A673 (cell line): ENCODE measurements at regions not wholly inside any gene's neighbourhood (a gene's known extent, or its start where the extent isn't known, plus 50 kb on each side); places are given as distances from the start of the nearest gene placed in this dataset.

Experiments used
- BruUV-seq: library from RNA; stranded (reverse); fragments of 400-500 nt; replicated peaks from 2 replicates; lab custom pipeline; 2021; lab: Mats Ljungman, UMichigan
- CTCF ChIA-PET: fragments of 300-600 bp; sonication (Branson Sonifier 250); formaldehyde crosslinking; loops from one replicate; lab custom pipeline; 2022; ENCODE audit warnings: antibody characterized with exemption; lab: Charles Lee
- POLR2A ChIA-PET: fragments of 300-600 bp; sonication (Branson Sonifier 250); formaldehyde crosslinking; loops from one replicate; lab custom pipeline; 2022; ENCODE audit warnings: antibody characterized with exemption; ENCODE audit not compliant: low non-redundant PET; lab: Charles Lee
- DNase-seq: peaks from one replicate; pipeline ENCODE4 v3.0.0-alpha.2; 2015; ENCODE audit warnings: low spot score
- H3K27ac ChIP-seq: fragments of 200-600 bp; sonication (generic); 2 replicates; pipeline ENCODE4 v1.5.1; 2016; ENCODE audit warnings: mixed run types, low read depth, mild to moderate bottlenecking, mixed read lengths, antibody characterized with exemption, low read length; ENCODE audit not compliant: poor library complexity, severe bottlenecking
- H3K27me3 ChIP-seq: fragments of 200-600 bp; sonication (generic); replicated peaks from 2 replicates; pipeline ENCODE4 v1.6.1; 2017; ENCODE audit warnings: mixed run types, low read depth, mild to moderate bottlenecking, mixed read lengths, antibody characterized with exemption, low read length; ENCODE audit not compliant: insufficient read depth, poor library complexity
- H3K36me3 ChIP-seq: fragments of 200-600 bp; sonication (generic); 2 replicates; pipeline ENCODE4 v1.6.1; 2016; ENCODE audit warnings: mixed run types, mild to moderate bottlenecking, mixed read lengths, antibody characterized with exemption, low read length; ENCODE audit not compliant: insufficient read depth, poor library complexity, severe bottlenecking
- H3K4me1 ChIP-seq: fragments of 200-600 bp; sonication (generic); 2 replicates; pipeline ENCODE4 v1.6.1; 2017; ENCODE audit warnings: mixed run types, mild to moderate bottlenecking, mixed read lengths, antibody characterized with exemption, low read length; ENCODE audit not compliant: insufficient read depth, poor library complexity, severe bottlenecking
- H3K4me3 ChIP-seq: fragments of 200-600 bp; sonication (generic); 2 replicates; pipeline ENCODE4 v1.5.1; 2016; ENCODE audit warnings: low read depth, mixed run types, mild to moderate bottlenecking, mixed read lengths, low read length; ENCODE audit not compliant: poor library complexity, severe bottlenecking
- H3K9me3 ChIP-seq: fragments of 200-600 bp; sonication (generic); 2 replicates; pipeline ENCODE4 v1.6.1; 2016; ENCODE audit warnings: mixed run types, low read depth, mild to moderate bottlenecking, mixed read lengths, antibody characterized with exemption, low read length; ENCODE audit not compliant: poor library complexity, severe bottlenecking
- CTCF ChIP-seq: fragments of 300-800, 200-600 bp; sonication (generic); conservative IDR thresholded peaks from 2 replicates; pipeline ENCODE4 v1.5.1; 2017; ENCODE audit warnings: low read depth, mild to moderate bottlenecking, antibody characterized with exemption, low read length, moderate library complexity, mixed read lengths
- EZH2 ChIP-seq: fragments of 200-600 bp; sonication (generic); IDR thresholded peaks from 2 replicates; pipeline ENCODE4 v1.6.1; 2017; ENCODE audit warnings: borderline replicate concordance, low read depth, mild to moderate bottlenecking, mixed read lengths, antibody characterized with exemption, low read length; ENCODE audit not compliant: poor library complexity, severe bottlenecking
- intact Hi-C: fragments of 100-400 bp; cut with micrococcal nuclease; formaldehyde crosslinking; loops from one replicate; pipeline ENCODE4 v1.10.0; 2022; ENCODE audit not compliant: unreplicated experiment

- no TSS peak for BruUV-seq
Observed at GRCh38 chr15:53225781-53226180, 435.6 kb upstream of the ONECUT1 start.

GRCh38 chr15:53224371-53224770, 434.2 kb upstream of the ONECUT1 start:
- Histone ChIP-seq H3K27ac (no peak overlapping the region), H3K9me3 (no peaks in the 10 kb centered on the region), H3K27me3 (no peaks in the 10 kb centered on the region), H3K4me1 (no peaks in the 10 kb centered on the region), H3K36me3 (no peaks in the 10 kb centered on the region), H3K4me3 (no peak overlapping the region)
- intact Hi-C loops: no loop called here
- DNase-seq: no peak
- ChIA-PET CTCF (no interaction called here), POLR2A (no interaction called here)
- TF ChIP-seq EZH2 (no peak), CTCF (no peak)
- no TSS peak for BruUV-seq

More at GRCh38 chr15:53225781-53226180, 435.6 kb upstream of the ONECUT1 start:
- no peaks in the 10 kb centered on the region for H3K27me3 ChIP-seq
- DNase-seq: no peak
- no peak overlapping the region for H3K4me3 ChIP-seq
- CTCF ChIA-PET: no interaction called here
- POLR2A ChIA-PET: no interaction called here
- H3K4me1 ChIP-seq: no peaks in the 10 kb centered on the region
- no peaks in the 10 kb centered on the region for H3K9me3 ChIP-seq
- no peak overlapping the region for H3K27ac ChIP-seq
- TF ChIP-seq CTCF (no peak), EZH2 (no peak)
- H3K36me3 ChIP-seq: no peaks in the 10 kb centered on the region
- intact Hi-C loops: no loop called here

- no peaks in the 10 kb centered on the region for H3K36me3 ChIP-seq
- ChIA-PET CTCF (no interaction called here), POLR2A (no interaction called here)
- intact Hi-C loops: no loop called here
- H3K4me1 ChIP-seq: no peaks in the 10 kb centered on the region
- H3K9me3 ChIP-seq: no peaks in the 10 kb centered on the region
- H3K4me3 ChIP-seq: no peak overlapping the region
- H3K27me3 ChIP-seq: no peaks in the 10 kb centered on the region
- BruUV-seq: no TSS peak
- DNase-seq: no peak
- no peak overlapping the region for H3K27ac ChIP-seq
- TF ChIP-seq EZH2 (no peak), CTCF (no peak)
Observed at GRCh38 chr15:53223815-53224214, 433.7 kb upstream of the ONECUT1 start.
